ENCODE measurements at regions not wholly inside any gene's neighbourhood (a gene's known extent, or its start where the extent isn't known, plus 50 kb on each side); places are given as distances from the start of the nearest gene placed in this dataset.

GRCh38 chr10:80952436-80952835, 414.7 kb downstream of the SH2D4B start:
- Histone ChIP-seq H3K4me1 (no peaks in the 10 kb centered on the region), H3K9me3 (no peaks in the 10 kb centered on the region), H3K36me3 (no peaks in the 10 kb centered on the region), H3K4me3 (no peak overlapping the region), H3K27me3 (peaks cover 0 to 4% (median 0%) of the 10 kb centered on the region in 9 donors), H3K27ac (no peak overlapping the region)
- WGBS, 4 donors, result 76 to 81% (median 80%) methylated on average over 7 of the region's 7 CpGs
- intact Hi-C loops (cut with DNase I), result no loop called here
- no peak for ATAC-seq
- TF ChIP-seq POLR2A (IDR thresholded peaks at IDR 0.05), result no peak
- TF ChIP-seq, protein P1, sequence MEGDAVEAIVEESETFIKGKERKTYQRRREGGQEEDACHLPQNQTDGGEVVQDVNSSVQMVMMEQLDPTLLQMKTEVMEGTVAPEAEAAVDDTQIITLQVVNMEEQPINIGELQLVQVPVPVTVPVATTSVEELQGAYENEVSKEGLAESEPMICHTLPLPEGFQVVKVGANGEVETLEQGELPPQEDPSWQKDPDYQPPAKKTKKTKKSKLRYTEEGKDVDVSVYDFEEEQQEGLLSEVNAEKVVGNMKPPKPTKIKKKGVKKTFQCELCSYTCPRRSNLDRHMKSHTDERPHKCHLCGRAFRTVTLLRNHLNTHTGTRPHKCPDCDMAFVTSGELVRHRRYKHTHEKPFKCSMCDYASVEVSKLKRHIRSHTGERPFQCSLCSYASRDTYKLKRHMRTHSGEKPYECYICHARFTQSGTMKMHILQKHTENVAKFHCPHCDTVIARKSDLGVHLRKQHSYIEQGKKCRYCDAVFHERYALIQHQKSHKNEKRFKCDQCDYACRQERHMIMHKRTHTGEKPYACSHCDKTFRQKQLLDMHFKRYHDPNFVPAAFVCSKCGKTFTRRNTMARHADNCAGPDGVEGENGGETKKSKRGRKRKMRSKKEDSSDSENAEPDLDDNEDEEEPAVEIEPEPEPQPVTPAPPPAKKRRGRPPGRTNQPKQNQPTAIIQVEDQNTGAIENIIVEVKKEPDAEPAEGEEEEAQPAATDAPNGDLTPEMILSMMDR (IDR thresholded peaks at IDR 0.05), result no peak
- no peak for DNase-seq

- 76 to 86% (median 81%) methylated on average over 4 of the region's 4 CpGs for WGBS, 4 donors
- ATAC-seq, result no peak
- TF ChIP-seq, protein P1 (IDR thresholded peaks at IDR 0.05), result no peak
- no peak for TF ChIP-seq POLR2A (IDR thresholded peaks at IDR 0.05)
- H3K4me3 ChIP-seq, result no peak overlapping the region
- no peaks in the 10 kb centered on the region for H3K36me3 ChIP-seq
- H3K9me3 ChIP-seq, result no peaks in the 10 kb centered on the region
- H3K4me1 ChIP-seq, result no peaks in the 10 kb centered on the region
- no peak for DNase-seq
- intact Hi-C loops (cut with DNase I), result no loop called here
- no peak overlapping the region for H3K27ac ChIP-seq
- H3K27me3 ChIP-seq, result peaks cover 0 to 4% (median 0%) of the 10 kb centered on the region in 9 donors
These were observed 419.5 kb downstream of the SH2D4B start for GRCh38 chr10:80957161-80957560.

DNA sequence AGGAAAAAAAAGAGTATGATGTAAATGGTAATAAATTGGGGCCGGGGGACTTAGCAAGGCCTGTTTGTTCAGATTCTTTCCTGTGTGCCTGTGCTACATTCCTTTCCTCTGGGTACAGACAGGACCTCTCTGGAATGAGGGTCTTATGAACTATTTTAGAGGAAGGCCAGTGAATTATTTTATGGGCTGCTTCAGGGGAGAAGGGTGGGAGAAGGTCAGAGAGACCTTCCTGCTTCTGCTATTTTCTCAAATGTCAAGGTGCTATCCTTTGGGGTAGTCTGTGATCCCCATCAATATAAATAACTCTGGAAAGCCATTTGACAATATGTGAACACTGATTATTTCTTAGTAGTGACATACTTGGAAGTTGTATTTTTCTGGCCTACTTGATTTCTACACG, 426.5 kb downstream of the SH2D4B start:
- H3K36me3 ChIP-seq, result no peaks in the 10 kb centered on the region
- no peak overlapping the region for H3K4me3 ChIP-seq
- H3K27me3 ChIP-seq, result no peaks in the 10 kb centered on the region
- TF ChIP-seq POLR2A (IDR thresholded peaks at IDR 0.05), result no peak
- TF ChIP-seq, protein P1 (IDR thresholded peaks at IDR 0.05), result no peak
- DNase-seq (no peak), ATAC-seq (no peak)
- H3K27ac ChIP-seq, result no peak overlapping the region
- WGBS, 4 donors, result 64 to 75% (median 66%) methylated on average over 2 of the region's 2 CpGs
- no peaks in the 10 kb centered on the region for H3K9me3 ChIP-seq
- no peaks in the 10 kb centered on the region for H3K4me1 ChIP-seq
- intact Hi-C loops (cut with DNase I), result no loop called here

GRCh38 chr10:80964955-80965614, 427.4 kb downstream of the SH2D4B start:
- no peaks in the 10 kb centered on the region for H3K27me3 ChIP-seq
- WGBS, 4 donors, result 67 to 73% (median 70%) methylated on average over 3 of the region's 3 CpGs

More at GRCh38 chr10:80964955-80965614, 427.4 kb downstream of the SH2D4B start:
- intact Hi-C loops (cut with DNase I), result no loop called here
- H3K36me3 ChIP-seq, result no peaks in the 10 kb centered on the region
- H3K4me3 ChIP-seq, result no peak overlapping the region
- H3K9me3 ChIP-seq, result no peaks in the 10 kb centered on the region
- DNase-seq, result no peak
- TF ChIP-seq POLR2A (IDR thresholded peaks at IDR 0.05), result no peak
- TF ChIP-seq, protein P1 (IDR thresholded peaks at IDR 0.05), result no peak
- H3K4me1 ChIP-seq, result no peaks in the 10 kb centered on the region
- ATAC-seq, result no peak
- no peak overlapping the region for H3K27ac ChIP-seq
